ENCODE measurements at regions not wholly inside any gene's neighbourhood (a gene's known extent, or its start where the extent isn't known, plus 50 kb on each side); places are given as distances from the start of the nearest gene placed in this dataset.
"Not testable (repeated sequence)": the region's sequence is repeated elsewhere in the genome, so short reads cannot be mapped to it uniquely, and the experiment has no call there.

DNA sequence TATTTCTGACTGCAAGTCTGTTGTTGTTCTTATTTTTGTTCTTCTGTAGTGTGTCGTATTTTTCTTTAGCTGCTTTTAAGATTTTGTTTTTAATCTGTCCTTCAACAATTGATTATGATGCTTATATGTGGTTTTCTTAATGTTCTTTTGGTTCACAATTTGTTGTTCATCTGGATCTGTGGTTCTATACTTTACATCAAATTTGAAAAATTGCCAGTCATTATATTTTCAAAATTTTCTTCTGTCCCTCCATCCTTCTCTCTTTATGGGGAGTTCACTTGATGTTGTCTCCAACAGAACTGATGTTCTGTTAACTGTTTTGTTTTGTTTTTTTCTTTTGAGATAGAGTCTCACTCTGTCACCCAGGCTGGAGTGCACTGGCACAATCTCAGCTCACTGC is 378.5 kb upstream of the CD180 start:
- no peak for DNase-seq (ENCODE audit: low spot score)
- Histone ChIP-seq H3K27ac (no peak overlapping the region), H3K4me3 (no peak overlapping the region)
- TF ChIP-seq, protein P1, sequence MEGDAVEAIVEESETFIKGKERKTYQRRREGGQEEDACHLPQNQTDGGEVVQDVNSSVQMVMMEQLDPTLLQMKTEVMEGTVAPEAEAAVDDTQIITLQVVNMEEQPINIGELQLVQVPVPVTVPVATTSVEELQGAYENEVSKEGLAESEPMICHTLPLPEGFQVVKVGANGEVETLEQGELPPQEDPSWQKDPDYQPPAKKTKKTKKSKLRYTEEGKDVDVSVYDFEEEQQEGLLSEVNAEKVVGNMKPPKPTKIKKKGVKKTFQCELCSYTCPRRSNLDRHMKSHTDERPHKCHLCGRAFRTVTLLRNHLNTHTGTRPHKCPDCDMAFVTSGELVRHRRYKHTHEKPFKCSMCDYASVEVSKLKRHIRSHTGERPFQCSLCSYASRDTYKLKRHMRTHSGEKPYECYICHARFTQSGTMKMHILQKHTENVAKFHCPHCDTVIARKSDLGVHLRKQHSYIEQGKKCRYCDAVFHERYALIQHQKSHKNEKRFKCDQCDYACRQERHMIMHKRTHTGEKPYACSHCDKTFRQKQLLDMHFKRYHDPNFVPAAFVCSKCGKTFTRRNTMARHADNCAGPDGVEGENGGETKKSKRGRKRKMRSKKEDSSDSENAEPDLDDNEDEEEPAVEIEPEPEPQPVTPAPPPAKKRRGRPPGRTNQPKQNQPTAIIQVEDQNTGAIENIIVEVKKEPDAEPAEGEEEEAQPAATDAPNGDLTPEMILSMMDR (IDR thresholded peaks at IDR 0.05) = no peak

DNA sequence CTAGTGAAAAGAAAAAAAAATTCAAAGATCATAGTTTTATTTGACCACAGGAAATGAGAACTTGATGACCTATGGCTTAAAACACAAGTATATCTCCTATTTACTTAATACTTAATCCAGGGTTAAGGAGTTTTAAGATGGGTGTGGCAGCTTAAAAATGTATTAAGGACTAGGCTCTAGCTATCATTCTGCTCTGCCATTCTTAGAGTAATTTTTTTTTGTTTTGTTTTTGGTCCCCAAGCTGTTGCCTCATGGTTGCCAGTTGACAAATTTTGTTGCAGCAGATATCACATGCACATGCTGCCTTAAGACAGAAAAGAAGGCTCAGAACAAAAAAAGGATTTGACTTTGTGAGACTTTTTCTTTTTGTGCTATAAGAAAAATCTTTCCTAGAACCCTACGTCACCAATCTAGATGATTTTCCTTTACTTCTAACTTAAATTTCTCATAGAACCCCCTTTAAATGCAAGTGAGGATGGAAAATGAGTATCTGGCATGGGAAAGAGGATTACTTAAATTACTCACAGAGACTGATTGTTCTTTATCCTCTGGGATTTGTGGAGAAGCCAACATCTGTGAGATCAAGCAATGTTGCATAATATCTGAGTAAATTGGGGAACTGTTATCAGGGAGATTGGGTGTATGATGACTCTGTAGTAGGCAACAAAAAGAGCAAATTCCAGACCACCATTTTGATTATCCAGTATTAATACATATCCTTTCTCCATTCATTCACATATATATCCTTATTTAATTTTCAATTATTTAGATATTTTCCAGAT is 364.7 kb upstream of the CD180 start:
- Histone ChIP-seq H3K27ac (no peak overlapping the region), H3K4me3 (no peak overlapping the region)
- TF ChIP-seq, protein P1 (IDR thresholded peaks at IDR 0.05) = no peak
- no peak for DNase-seq (ENCODE audit: low spot score)

DNA sequence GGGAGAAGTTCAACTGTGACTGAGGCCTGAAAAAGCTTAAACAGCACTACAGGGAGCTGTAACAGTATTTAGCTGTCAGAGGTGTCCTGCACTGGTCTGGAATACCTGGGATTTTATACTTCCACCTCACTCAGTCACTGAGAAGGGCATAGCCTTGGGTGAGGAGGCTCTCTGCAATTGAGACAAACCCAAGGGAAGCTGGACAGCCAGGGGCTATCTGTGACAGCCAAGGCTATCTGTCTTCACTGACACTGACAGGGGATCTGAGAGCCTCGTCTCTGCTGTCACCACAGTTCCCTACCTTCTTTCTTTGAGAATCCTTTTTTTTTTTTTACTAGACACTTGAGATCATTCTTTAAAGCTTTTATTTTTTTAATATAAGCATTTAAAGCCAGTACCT is 356.2 kb upstream of the CD180 start:
- no peak overlapping the region for H3K27ac ChIP-seq
- no peak for DNase-seq (ENCODE audit: low spot score)
- TF ChIP-seq, protein P1 (IDR thresholded peaks at IDR 0.05) = no peak
- no peak overlapping the region for H3K4me3 ChIP-seq

DNA sequence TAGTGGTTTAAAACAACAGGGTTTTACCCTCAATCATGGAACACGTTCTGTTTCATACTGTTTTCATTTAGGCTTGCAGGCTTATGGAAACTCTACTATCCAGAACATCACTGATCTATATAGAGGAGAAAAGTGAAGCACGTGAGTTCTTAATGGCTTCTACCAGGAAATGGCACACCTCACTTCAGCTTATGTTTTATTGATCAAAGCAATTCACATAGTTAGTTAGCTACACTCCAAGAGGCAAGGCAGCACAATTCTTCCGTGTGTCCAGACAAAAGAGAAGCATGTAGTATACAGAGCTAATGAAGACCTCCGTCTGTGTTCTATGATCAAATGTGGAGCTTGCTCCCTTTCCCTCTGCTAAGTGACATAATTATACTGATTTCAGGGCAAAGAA is 353.3 kb upstream of the CD180 start:
- TF ChIP-seq, protein P1 (IDR thresholded peaks at IDR 0.05) = no peak
- Histone ChIP-seq H3K27ac (no peak overlapping the region), H3K4me3 (no peak overlapping the region)
- DNase-seq (ENCODE audit: low spot score) = no peak

DNA sequence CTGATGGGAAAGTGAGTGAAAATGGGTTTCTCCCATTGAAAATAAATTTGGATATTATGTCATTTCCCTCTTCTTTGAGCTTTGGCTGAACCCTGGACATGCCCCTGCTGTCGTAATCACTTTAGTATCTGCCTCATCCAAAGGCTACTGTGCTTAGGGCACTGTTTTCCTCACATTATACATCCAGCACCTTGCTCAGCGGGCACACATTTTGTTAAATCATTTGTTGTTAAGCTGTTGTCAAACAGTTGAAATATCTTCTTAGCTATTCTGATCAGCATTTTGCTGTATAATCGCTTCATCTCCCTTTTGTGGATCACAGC is 352.7 kb upstream of the CD180 start:
- TF ChIP-seq, protein P1 (IDR thresholded peaks at IDR 0.05) = no peak
- DNase-seq (ENCODE audit: low spot score) = no peak
- Histone ChIP-seq H3K4me3 (no peak overlapping the region), H3K27ac (no peak overlapping the region)

DNA sequence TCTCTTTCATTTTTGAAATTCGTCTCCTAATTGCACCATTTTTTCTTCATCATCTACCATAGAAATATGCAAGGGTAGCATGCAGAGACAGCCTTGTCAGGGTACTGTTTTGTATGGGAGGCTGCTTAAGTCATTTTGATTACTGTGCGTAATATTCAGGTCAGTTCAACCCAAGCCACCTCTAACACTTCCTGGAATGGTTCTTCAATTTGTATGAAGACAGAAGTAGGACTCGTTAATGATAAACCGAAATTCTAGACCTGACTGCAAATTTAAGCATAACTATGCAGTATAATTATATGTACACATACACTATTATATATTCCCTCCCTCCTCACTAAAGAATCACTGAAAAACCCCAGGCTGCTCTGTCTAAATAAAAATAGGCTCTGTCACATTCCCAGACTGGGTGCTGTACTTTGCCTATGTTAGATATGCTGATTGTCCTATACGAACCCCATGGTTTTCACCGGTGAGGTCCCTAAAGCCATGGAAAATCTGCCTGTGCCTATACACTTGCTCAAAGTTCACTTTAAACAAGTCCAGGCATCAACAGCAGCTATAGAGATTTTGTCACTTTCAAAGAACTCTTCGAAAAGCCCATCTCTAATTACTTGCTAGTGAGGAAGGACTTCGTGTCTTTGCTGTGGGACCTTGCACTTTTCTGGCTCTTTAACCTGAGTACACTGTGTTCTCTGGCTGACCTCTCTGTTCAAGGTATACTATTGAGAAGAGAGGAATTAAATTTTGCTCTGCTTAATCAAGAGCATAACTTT is 352.1 kb upstream of the CD180 start:
- Histone ChIP-seq H3K4me3 (no peak overlapping the region), H3K27ac (no peak overlapping the region)
- DNase-seq (ENCODE audit: low spot score) = no peak
- TF ChIP-seq, protein P1 (IDR thresholded peaks at IDR 0.05) = no peak

DNA sequence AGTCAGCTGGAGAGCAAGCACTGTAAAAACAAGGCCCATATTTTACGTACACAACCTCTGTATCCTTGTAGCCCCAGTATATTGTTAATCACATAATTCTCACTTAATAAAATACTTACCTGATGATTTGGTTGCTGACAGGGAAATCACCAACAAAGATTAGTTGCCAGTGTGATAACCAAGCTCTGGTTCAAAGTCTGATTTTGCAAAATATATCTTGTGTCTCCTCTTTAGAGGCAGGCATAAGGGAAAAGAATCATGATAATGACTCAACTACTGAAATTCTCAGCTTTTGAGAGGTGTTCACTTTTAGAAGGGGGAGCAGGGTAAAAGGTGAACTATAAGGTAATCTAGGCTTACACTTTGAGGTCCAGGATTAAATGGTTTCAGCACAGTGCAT is 351.1 kb upstream of the CD180 start:
- DNase-seq (ENCODE audit: low spot score) = no peak
- TF ChIP-seq, protein P1 (IDR thresholded peaks at IDR 0.05) = no peak
- Histone ChIP-seq H3K4me3 (no peak overlapping the region), H3K27ac (no peak overlapping the region)

DNA sequence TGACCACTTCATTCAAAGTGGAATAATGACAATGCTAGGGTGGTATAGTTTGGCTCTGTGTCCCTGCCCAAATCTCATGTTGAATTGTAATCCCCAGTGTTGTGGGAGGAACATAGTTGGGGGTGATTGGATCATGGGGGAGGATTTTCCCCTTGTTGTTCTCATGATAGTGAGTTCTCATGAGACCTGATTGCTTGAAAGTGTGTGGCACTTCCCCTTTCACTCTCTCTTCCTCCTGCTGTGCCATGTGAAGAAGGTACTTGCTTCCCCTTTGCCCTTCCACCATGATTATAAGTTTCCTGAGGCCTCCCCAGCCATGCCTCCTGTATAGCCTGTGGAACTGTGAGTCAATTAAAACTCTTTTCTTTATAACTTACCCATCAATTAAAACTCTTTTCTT is 348.3 kb upstream of the CD180 start:
- DNase-seq (ENCODE audit: low spot score); H3K4me3 ChIP-seq; H3K27ac ChIP-seq: not testable (repeated sequence)
